HAP-1 (cell line): ENCODE measurements at regions not wholly inside any gene's neighbourhood (a gene's known extent, or its start where the extent isn't known, plus 50 kb on each side); places are given as distances from the start of the nearest gene placed in this dataset.

Source experiments
- DNase-seq, 2 experiments: peaks; one replicate each; pipeline ENCODE4 v3.0.0-alpha.2; 2016 to 2020; ENCODE audit warnings: low spot score in 2 of 2
- H3K27me3 ChIP-seq: fragments of 250-450 bp; sonication (Bioruptor Pico); 2 replicates; pipeline ENCODE4 v1.5.1; 2020; ENCODE audit warnings: low read depth, mild to moderate bottlenecking, moderate library complexity
- H3K36me3 ChIP-seq: fragments of 250-450 bp; sonication (Bioruptor Pico); replicated peaks from 2 replicates; pipeline ENCODE4 v1.5.1; 2020; ENCODE audit warnings: mild to moderate bottlenecking
- H3K4me1 ChIP-seq: fragments of 250-450 bp; sonication (Bioruptor Pico); 2 replicates; pipeline ENCODE4 v1.5.1; 2020; ENCODE audit warnings: mild to moderate bottlenecking
- H3K4me3 ChIP-seq: fragments of 250-450 bp; sonication (Bioruptor Pico); 2 replicates; pipeline ENCODE4 v1.5.1; 2020; ENCODE audit warnings: mild to moderate bottlenecking, moderate library complexity
- H3K9me3 ChIP-seq: fragments of 250-450 bp; sonication (Bioruptor Pico); 2 replicates; pipeline ENCODE4 v1.5.1; 2020; ENCODE audit warnings: mild to moderate bottlenecking, moderate library complexity
- in situ Hi-C: fragments of 300-500 bp; cut with MboI; formaldehyde crosslinking; loops from 3 replicates; pipeline ENCODE4 v1.14.3; 2020; ENCODE audit warnings: low sequenced_read_pairs, inconsistent platforms, mixed read lengths

- H3K27me3 ChIP-seq, result no peaks in the 10 kb centered on the region
- no peaks in the 10 kb centered on the region for H3K9me3 ChIP-seq
- in situ Hi-C loops, result no loop called here
- H3K4me1 ChIP-seq, result no peaks in the 10 kb centered on the region
- DNase-seq, result no peak
- H3K36me3 ChIP-seq, result no peaks in the 10 kb centered on the region
- H3K4me3 ChIP-seq, result no peak overlapping the region
These were observed 772.4 kb upstream of the FBXO33 start for GRCh38 chr14:40204441-40205175.

GRCh38 chr14:40199101-40199500 lies 766.9 kb upstream of the FBXO33 start:
- Histone ChIP-seq H3K27me3 (no peaks in the 10 kb centered on the region), H3K9me3 (no peaks in the 10 kb centered on the region), H3K4me1 (no peaks in the 10 kb centered on the region), H3K4me3 (no peak overlapping the region), H3K36me3 (no peaks in the 10 kb centered on the region)
- in situ Hi-C loops, result no loop called here
- no peak for DNase-seq

GRCh38 chr14:40197344-40197743 lies 765.1 kb upstream of the FBXO33 start:
- H3K36me3 ChIP-seq, result no peaks in the 10 kb centered on the region
- H3K27me3 ChIP-seq, result no peaks in the 10 kb centered on the region
- no peak overlapping the region for H3K4me3 ChIP-seq
- no peak for DNase-seq
- in situ Hi-C loops, result no loop called here
- no peaks in the 10 kb centered on the region for H3K9me3 ChIP-seq
- H3K4me1 ChIP-seq, result no peaks in the 10 kb centered on the region

- Histone ChIP-seq H3K9me3 (no peaks in the 10 kb centered on the region), H3K27me3 (no peaks in the 10 kb centered on the region), H3K4me3 (no peak overlapping the region), H3K36me3 (no peaks in the 10 kb centered on the region), H3K4me1 (no peaks in the 10 kb centered on the region)
- in situ Hi-C loops, result no loop called here
- no peak for DNase-seq
These were observed 755.8 kb upstream of the FBXO33 start for GRCh38 chr14:40188006-40188405.

GRCh38 chr14:40164083-40164482 lies 731.9 kb upstream of the FBXO33 start:
- DNase-seq, result no peak
- H3K36me3 ChIP-seq, result no peaks in the 10 kb centered on the region
- in situ Hi-C loops, result no loop called here
- no peak overlapping the region for H3K4me3 ChIP-seq
- no peaks in the 10 kb centered on the region for H3K4me1 ChIP-seq
- no peaks in the 10 kb centered on the region for H3K9me3 ChIP-seq
- H3K27me3 ChIP-seq, result no peaks in the 10 kb centered on the region; the same call in 1 of the 2 replicates

DNA sequence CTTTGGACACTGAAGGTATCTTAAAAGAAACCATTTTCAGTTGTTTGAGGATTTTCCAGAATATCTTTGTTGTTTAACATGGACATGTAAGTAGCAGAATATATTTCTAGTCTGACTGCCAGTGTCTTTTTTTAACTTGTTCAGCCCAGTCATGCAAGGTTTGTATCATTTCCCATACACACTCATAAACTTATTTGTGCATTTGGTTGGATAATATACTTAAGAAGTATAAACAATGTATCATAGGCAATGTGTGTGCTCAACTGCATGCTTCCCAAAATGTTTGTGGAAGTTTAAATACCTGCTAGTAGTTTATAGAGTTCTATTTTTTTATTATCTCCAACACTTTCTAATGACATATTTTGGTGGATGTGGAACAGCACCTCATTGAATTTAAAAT lies 707.4 kb upstream of the FBXO33 start:
- in situ Hi-C loops, result no loop called here
- Histone ChIP-seq H3K4me1 (no peaks in the 10 kb centered on the region), H3K36me3 (no peaks in the 10 kb centered on the region), H3K27me3 (no peaks in the 10 kb centered on the region), H3K9me3 (no peaks in the 10 kb centered on the region), H3K4me3 (no peak overlapping the region)
- DNase-seq, result no peak

GRCh38 chr14:40133463-40133862 lies 701.2 kb upstream of the FBXO33 start:
- no peaks in the 10 kb centered on the region for H3K27me3 ChIP-seq
- no peaks in the 10 kb centered on the region for H3K9me3 ChIP-seq
- H3K36me3 ChIP-seq, result no peaks in the 10 kb centered on the region
- DNase-seq, result no peak
- no peak overlapping the region for H3K4me3 ChIP-seq
- in situ Hi-C loops, result no loop called here
- no peaks in the 10 kb centered on the region for H3K4me1 ChIP-seq

- in situ Hi-C loops, result no loop called here
- no peaks in the 10 kb centered on the region for H3K36me3 ChIP-seq
These were observed 696.9 kb upstream of the FBXO33 start for GRCh38 chr14:40129159-40129558.

DNA sequence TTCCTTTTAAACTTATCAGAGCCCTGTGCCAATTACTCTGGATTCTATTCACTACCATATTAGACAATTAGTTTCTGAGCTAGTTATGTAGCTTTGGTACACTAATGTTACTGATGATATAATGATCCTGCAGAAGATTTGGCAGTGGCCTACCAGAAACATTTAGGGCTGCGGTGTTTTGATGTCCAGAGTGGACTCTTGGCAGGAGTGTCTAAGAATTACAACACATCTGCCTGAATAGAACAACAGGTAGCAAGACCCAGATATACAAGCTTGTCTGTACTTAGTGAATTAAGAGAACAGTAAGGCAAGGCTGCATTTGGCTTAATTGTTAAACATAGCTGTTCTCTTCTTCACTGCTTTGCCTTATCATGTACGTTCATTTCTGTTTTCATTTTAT lies 691.6 kb upstream of the FBXO33 start:
- no peak overlapping the region for H3K4me3 ChIP-seq
- no peaks in the 10 kb centered on the region for H3K36me3 ChIP-seq
- H3K9me3 ChIP-seq, result no peaks in the 10 kb centered on the region
- in situ Hi-C loops, result no loop called here
- no peaks in the 10 kb centered on the region for H3K27me3 ChIP-seq
- H3K4me1 ChIP-seq, result peaks cover 4% of the 10 kb centered on the region; the same call in 1 of the 2 replicates
- DNase-seq, result no peak

More at GRCh38 chr14:40129159-40129558, 696.9 kb upstream of the FBXO33 start:
- no peak for DNase-seq
- Histone ChIP-seq H3K4me1 (no peaks in the 10 kb centered on the region), H3K27me3 (no peaks in the 10 kb centered on the region), H3K9me3 (no peaks in the 10 kb centered on the region), H3K4me3 (no peak overlapping the region)

- Histone ChIP-seq H3K9me3 (no peaks in the 10 kb centered on the region), H3K27me3 (no peaks in the 10 kb centered on the region), H3K4me3 (no peak overlapping the region), H3K4me1 (peaks cover 4% of the 10 kb centered on the region; the same call in 1 of the 2 replicates), H3K36me3 (no peaks in the 10 kb centered on the region)
- in situ Hi-C loops, result no loop called here
- DNase-seq, result no peak
These were observed 690.9 kb upstream of the FBXO33 start for GRCh38 chr14:40122968-40123648.

DNA sequence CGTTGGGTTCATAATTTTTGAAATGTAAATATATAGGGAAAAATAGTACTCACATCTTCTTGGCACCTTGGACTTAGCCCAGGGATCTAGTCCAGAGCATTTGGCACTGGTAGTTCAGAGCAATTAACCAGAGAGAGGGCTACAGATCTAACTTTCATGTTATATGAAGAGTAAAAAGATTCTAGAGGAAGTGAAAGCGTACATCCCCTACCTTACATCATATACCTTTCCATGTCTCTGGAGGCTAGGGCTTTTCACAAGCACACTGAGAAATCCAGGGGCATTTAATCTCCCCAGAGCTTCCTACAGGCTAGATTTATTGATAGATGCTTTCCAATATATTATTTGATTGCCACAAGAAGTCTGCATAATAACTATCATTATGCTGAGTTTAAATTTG lies 687.5 kb upstream of the FBXO33 start:
- in situ Hi-C loops, result no loop called here

DNA sequence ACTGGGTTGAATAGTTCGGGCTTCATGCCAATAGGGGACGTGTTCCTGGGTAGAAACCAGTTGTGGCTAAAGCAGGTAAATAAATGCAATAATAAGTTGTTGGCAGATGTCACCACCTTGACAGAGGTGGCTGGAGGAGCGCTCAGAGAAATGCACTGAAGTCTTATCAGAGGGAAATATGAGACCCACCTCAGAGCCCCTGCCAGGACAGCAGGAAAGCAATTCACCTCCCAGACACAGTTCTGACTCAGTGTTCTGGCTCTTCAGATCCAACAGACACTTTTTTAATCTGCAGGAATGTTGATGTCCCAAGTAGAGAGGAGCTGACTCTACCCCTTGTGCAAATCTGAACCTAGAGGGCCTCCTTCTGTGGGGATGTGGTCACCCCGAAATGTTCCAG lies 687.1 kb upstream of the FBXO33 start:
- H3K27me3 ChIP-seq, result no peaks in the 10 kb centered on the region
- peaks cover 4% of the 10 kb centered on the region; the same call in 1 of the 2 replicates for H3K4me1 ChIP-seq
- H3K9me3 ChIP-seq, result no peaks in the 10 kb centered on the region
- H3K36me3 ChIP-seq, result no peaks in the 10 kb centered on the region
- no peak overlapping the region for H3K4me3 ChIP-seq
- DNase-seq, result no peak
- in situ Hi-C loops, result no loop called here

More for the DNA sequence above, 687.5 kb upstream of the FBXO33 start:
- no peaks in the 10 kb centered on the region for H3K27me3 ChIP-seq
- no peaks in the 10 kb centered on the region for H3K36me3 ChIP-seq
- H3K9me3 ChIP-seq, result no peaks in the 10 kb centered on the region
- H3K4me3 ChIP-seq, result no peak overlapping the region
- peaks cover 4% of the 10 kb centered on the region; the same call in 1 of the 2 replicates for H3K4me1 ChIP-seq
- no peak for DNase-seq

GRCh38 chr14:40115583-40115982 lies 683.4 kb upstream of the FBXO33 start:
- Histone ChIP-seq H3K36me3 (no peaks in the 10 kb centered on the region), H3K4me1 (no peaks in the 10 kb centered on the region), H3K9me3 (no peaks in the 10 kb centered on the region), H3K27me3 (no peaks in the 10 kb centered on the region), H3K4me3 (no peak overlapping the region)
- no peak for DNase-seq
- in situ Hi-C loops, result no loop called here

GRCh38 chr14:40113671-40114070 lies 681.4 kb upstream of the FBXO33 start:
- no peaks in the 10 kb centered on the region for H3K36me3 ChIP-seq
- DNase-seq, result no peak
- H3K9me3 ChIP-seq, result no peaks in the 10 kb centered on the region
- in situ Hi-C loops, result no loop called here
- no peaks in the 10 kb centered on the region for H3K27me3 ChIP-seq
- no peaks in the 10 kb centered on the region for H3K4me1 ChIP-seq
- H3K4me3 ChIP-seq, result no peak overlapping the region
